Activated CD8-positive, alpha-beta memory T cell treated with anti-CD3 and anti-CD28 coated beads for 48 hours (primary cell): ENCODE measurements at regions not wholly inside any gene's neighbourhood (a gene's known extent, or its start where the extent isn't known, plus 50 kb on each side); places are given as distances from the start of the nearest gene placed in this dataset.
"Not testable (repeated sequence)": the region's sequence is repeated elsewhere in the genome, so short reads cannot be mapped to it uniquely, and the experiment has no call there.

Experiments used
- DNase-seq, 3 experiments: peaks; one replicate each; pipeline ENCODE4 v3.0.0-alpha.2; 2020; ENCODE audit warnings: low read depth in 2 of 3, low spot score in 2 of 3

DNA sequence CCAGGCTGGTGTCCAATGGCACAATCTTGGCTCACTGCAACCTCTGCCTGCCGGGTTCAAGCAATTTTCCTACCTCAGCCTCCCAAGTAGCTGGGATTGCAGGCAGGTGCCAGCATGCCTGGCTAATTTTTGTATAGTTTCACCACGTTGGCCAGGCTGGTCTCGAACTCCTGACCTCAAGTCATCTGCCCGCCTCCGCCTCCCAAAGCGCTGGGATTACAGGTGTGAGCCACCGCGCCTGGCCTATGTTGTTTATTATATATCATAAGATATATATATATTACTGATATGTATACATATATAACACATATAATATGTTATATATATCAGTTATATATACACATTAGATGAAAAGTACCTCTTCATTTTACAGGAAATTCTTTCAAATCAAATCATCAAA is 914.7 kb downstream of the FOXD4L5 start:
- not testable (repeated sequence) for DNase-seq

DNA sequence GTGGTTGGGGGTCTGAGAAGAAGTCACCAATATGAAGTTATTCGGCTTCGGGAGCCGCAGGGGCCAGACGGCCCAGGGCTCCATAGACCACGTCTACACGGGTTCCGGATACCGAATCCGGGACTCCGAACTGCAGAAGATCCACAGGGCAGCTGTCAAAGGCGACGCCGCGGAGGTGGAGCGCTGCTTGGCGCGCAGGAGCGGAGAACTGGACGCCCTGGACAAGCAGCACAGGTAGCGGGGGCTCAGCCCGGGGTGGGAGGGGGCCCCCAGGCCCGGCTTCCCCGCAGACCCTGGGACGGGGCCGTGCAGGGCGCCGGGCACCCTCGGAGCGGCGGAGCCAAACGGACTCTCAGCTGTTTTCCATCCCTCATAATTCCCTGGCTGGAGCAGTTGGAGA is 915.4 kb downstream of the FOXD4L5 start:
- DNase-seq: not testable (repeated sequence)

DNA sequence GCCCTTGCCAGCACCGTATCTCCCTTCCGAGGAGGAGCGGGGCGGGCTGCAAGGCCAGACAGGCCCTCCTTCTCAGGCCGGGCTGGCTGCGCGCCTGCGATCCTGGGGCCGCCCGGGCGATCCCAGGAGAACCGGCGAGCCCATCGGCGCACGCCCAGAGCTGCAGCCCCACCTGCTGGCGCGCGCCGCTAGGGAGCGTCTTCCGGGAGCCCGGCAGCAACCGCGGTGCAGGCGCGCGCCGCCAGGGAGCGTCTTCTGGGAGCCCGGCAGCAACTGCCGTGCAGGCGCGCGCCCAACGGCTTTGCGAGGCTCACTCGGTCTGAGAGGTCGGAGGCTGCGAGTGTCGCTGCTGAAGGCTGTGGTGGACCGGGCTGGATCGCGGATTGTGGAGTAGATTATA is 915.9 kb downstream of the FOXD4L5 start:
- peak; percentile 46 to 70 (median 47) for DNase-seq

DNA sequence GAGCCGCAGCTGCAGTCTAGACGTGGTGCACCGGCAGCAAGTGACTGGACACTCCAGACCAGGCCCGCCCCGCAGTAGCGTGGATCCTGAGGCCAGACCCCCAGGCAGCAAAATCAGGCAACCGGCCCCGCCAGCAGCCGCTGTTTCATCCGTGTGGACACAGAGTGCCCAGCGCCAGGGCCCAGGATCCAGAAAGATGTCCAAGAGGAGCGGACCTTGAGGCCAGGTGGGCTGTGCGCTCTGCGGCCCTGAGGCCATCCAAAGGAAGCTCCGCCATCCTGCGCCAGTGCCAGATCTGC is 916.4 kb downstream of the FOXD4L5 start:
- DNase-seq: not testable (repeated sequence)

DNA sequence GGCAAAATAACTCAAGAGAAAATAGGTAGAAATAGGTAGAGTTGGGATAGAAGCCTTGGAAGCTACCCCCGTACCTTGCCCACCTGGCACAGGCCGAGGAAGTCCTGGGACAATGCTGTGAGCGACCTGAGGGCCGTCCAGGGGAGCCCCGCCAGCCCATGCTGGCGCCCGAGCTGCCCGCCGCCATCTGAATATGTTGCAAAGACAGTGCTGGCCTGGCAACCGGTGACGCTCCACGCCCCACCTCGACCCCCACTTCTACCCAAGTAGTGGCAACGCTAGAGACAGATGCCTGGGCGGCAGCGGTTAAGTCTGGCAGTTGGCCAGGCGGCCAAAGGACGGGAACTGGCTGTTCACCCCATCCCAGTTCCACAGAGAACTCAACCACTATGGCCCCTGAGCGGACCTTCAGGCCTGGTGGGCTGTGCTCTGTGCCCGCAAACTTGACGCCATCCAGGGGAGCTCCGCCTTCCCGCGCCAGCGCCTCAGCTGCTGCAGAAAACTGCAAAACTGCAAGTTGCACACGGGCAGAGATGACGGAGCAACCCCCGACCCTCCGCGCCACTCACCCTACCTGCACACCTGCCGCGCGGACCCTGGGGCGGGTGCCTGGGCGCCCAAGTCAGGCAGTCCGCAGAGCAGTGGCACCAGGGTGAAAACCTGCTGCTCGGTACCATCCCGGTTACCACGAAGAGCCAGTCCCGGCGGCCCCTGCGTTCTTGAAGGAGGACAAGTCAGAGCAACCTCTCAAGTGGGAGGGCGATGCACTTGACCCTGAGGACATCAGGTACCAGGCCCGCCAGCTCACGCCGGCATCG is 917.0 kb downstream of the FOXD4L5 start:
- DNase-seq: not testable (repeated sequence)
